ENCODE measurements at regions not wholly inside any gene's neighbourhood (a gene's known extent, or its start where the extent isn't known, plus 50 kb on each side); places are given as distances from the start of the nearest gene placed in this dataset.

GRCh38 chr16:13559624-13560023 is 360.3 kb upstream of the ERCC4 start:
- TF ChIP-seq EZH2 (IDR thresholded peaks at IDR 0.05; ENCODE audit: low read depth, unreplicated experiment) (no peak), CTCF (conservative IDR thresholded peaks at IDR 0.05; ENCODE audit: low read depth in 2 of 2) (no peak), REST (IDR thresholded peaks at IDR 0.05; ENCODE audit: unreplicated experiment) (no peak), POLR2AphosphoS5 (IDR thresholded peaks at IDR 0.05; ENCODE audit: low read depth) (no peak)
